HCT116 (cell line): ENCODE measurements at regions not wholly inside any gene's neighbourhood (a gene's known extent, or its start where the extent isn't known, plus 50 kb on each side); places are given as distances from the start of the nearest gene placed in this dataset.

Experiments
- ATAC-seq: fragments of 200-7000 bp; cut with Tn5 transposase; 2 replicates; pipeline ENCODE4 v1.9.1; 2020; ENCODE audit warnings: mild to moderate bottlenecking, moderate library complexity
- BruUV-seq: library from RNA; stranded (reverse); fragments of 400-500 nt; replicated peaks from 2 replicates; lab custom pipeline; 2021; lab: Mats Ljungman, UMichigan
- CTCF ChIA-PET: fragments of 300-600 bp; sonication (Branson Sonifier 250); formaldehyde crosslinking; loops from one replicate; lab custom pipeline; 2021; ENCODE audit warnings: antibody characterized with exemption; lab: Charles Lee
- POLR2A ChIA-PET: fragments of 300-600, 350-600 bp; sonication (Branson Sonifier 250); formaldehyde crosslinking; loops from one replicate; lab custom pipeline; 2021; ENCODE audit warnings: antibody characterized with exemption; lab: Charles Lee
- RAD21 ChIA-PET, 2 experiments: fragments of 300-600 bp; sonication (Branson Sonifier 250); formaldehyde crosslinking; loops; one replicate each; lab custom pipeline; 2023; ENCODE audit warnings: low total read pairs in 2 of 2; ENCODE audit not compliant: uncharacterized antibody in 2 of 2, unreplicated experiment in 2 of 2, low non-redundant PET in 1 of 2; lab: Charles Lee
- DNase-seq: peaks from one replicate; pipeline ENCODE4 v3.0.0-alpha.2; 2010; ENCODE audit warnings: low read depth, low spot score
- H2AFZ ChIP-seq: fragments of 200-600 bp; shearing (Covaris generic), sonication (generic); 2 replicates; pipeline ENCODE4 v1.6.1; 2017; ENCODE audit warnings: low read depth, mixed run types, mixed read lengths, antibody characterized with exemption, low read length; ENCODE audit not compliant: poor library complexity, severe bottlenecking
- H3K27ac ChIP-seq: 2 replicates; pipeline ENCODE4 v1.5.1; 2012; ENCODE audit warnings: low read depth, low read length
- H3K27me3 ChIP-seq: fragments of 200-600 bp; sonication (generic); 2 replicates; pipeline ENCODE4 v1.6.1; 2016; ENCODE audit warnings: mixed run types, low read length, mixed read lengths; ENCODE audit not compliant: insufficient read depth
- H3K36me3 ChIP-seq, 2 experiments: fragments of 200-500 bp in 1 of 2; fragments of 200-600 bp in 1 of 2; sonication (Bioruptor generic) in 1 of 2; sonication (generic) in 1 of 2; 2 replicates each; pipeline versions ENCODE4 v1.5.1 to v1.6.1; 2014 to 2016; ENCODE audit warnings: low read length in 2 of 2, inconsistent platforms in 1 of 2, mixed read lengths in 1 of 2, mixed run types in 1 of 2; ENCODE audit not compliant: insufficient read depth in 2 of 2, control insufficient read depth in 1 of 2
- H3K4me1 ChIP-seq, 2 experiments: fragments of 200-600 bp in 1 of 2; sonication (generic) in 1 of 2; 2 replicates each; pipeline versions ENCODE4 v1.5.1 to v1.6.1; 2012 to 2017; ENCODE audit warnings: low read length in 2 of 2, inconsistent platforms in 1 of 2, mild to moderate bottlenecking in 1 of 2, mixed read lengths in 1 of 2, mixed run types in 1 of 2, moderate library complexity in 1 of 2; ENCODE audit not compliant: insufficient read depth in 2 of 2, control insufficient read depth in 1 of 2
- H3K4me2 ChIP-seq: fragments of 200-600 bp; sonication (generic); 2 replicates; pipeline ENCODE4 v1.6.1; 2017; ENCODE audit warnings: mixed run types, low read length, mixed read lengths
- H3K4me3 ChIP-seq, 2 experiments: fragments of 200-600 bp in 1 of 2; sonication (generic) in 1 of 2; replicated peaks in 1 of 2; 2 replicates each; pipeline ENCODE4 v1.5.1; 2011 to 2016; ENCODE audit warnings: low read length in 2 of 2, control low read depth in 1 of 2, low read depth in 1 of 2, mild to moderate bottlenecking in 1 of 2, mixed read lengths in 1 of 2, mixed run types in 1 of 2
- H3K79me2 ChIP-seq: fragments of 200-600 bp; sonication (generic); 2 replicates; pipeline ENCODE4 v1.6.1; 2017; ENCODE audit warnings: mild to moderate bottlenecking, mixed run types, low read length, moderate library complexity, mixed read lengths; ENCODE audit not compliant: insufficient read depth
- H3K9ac ChIP-seq: fragments of 200-600 bp; sonication (generic); 2 replicates; pipeline ENCODE4 v1.6.1; 2016; ENCODE audit warnings: low read length, mixed read lengths
- H3K9me2 ChIP-seq: fragments of 200-600 bp; sonication (generic), shearing (Covaris generic); 2 replicates; pipeline ENCODE4 v1.6.1; 2017; ENCODE audit warnings: mixed run types, mild to moderate bottlenecking, moderate library complexity; ENCODE audit not compliant: insufficient read depth
- H3K9me3 ChIP-seq, 2 experiments: fragments of 200-500 bp in 1 of 2; fragments of 200-600 bp in 1 of 2; sonication (Bioruptor generic) in 1 of 2; sonication (generic) in 1 of 2; 2 replicates each; pipeline ENCODE4 v1.6.1; 2014 to 2017; ENCODE audit warnings: low read length in 2 of 2, mixed read lengths in 2 of 2, inconsistent platforms in 1 of 2, low read depth in 1 of 2, mild to moderate bottlenecking in 1 of 2, mixed run types in 1 of 2, moderate library complexity in 1 of 2; ENCODE audit not compliant: control insufficient read depth in 1 of 2, insufficient read depth in 1 of 2
- H4K20me1 ChIP-seq: fragments of 200-600 bp; sonication (generic), shearing (Covaris generic); 2 replicates; pipeline ENCODE4 v1.6.1; 2017; ENCODE audit warnings: mixed run types, mild to moderate bottlenecking, moderate library complexity; ENCODE audit not compliant: insufficient read depth
- CBX3 ChIP-seq: IDR thresholded peaks from 2 replicates; pipeline ENCODE4 v1.6.1; 2012; ENCODE audit warnings: low read depth
- CEBPB ChIP-seq: IDR thresholded peaks from 2 replicates; pipeline ENCODE4 v1.6.1; 2012; ENCODE audit warnings: low read depth
- EZH2 ChIP-seq: fragments of 200-600 bp; sonication (generic); IDR thresholded peaks from 2 replicates; pipeline ENCODE4 v1.6.1; 2017; ENCODE audit warnings: antibody characterized with exemption, mixed run types
- POLR2A ChIP-seq: IDR thresholded peaks from 2 replicates; pipeline ENCODE4 v1.7.0; 2011; ENCODE audit warnings: borderline replicate concordance; ENCODE audit not compliant: insufficient read depth, insufficient read length; ENCODE audit errors: extremely low read depth
- POLR2AphosphoS5 ChIP-seq: IDR thresholded peaks from 2 replicates; pipeline ENCODE4 v1.6.1; 2011; ENCODE audit warnings: mild to moderate bottlenecking, low read depth, low read length, moderate library complexity
- RAD21 ChIP-seq: IDR thresholded peaks from 2 replicates; pipeline ENCODE4 v1.6.1; 2012; ENCODE audit warnings: low read depth, mild to moderate bottlenecking
- SIN3A ChIP-seq: IDR thresholded peaks from 2 replicates; pipeline ENCODE4 v1.6.1; 2012; ENCODE audit warnings: low read depth
- YY1 ChIP-seq: IDR thresholded peaks from 2 replicates; pipeline ENCODE4 v1.6.1; 2011; ENCODE audit warnings: low read length, low read depth, moderate library complexity, mild to moderate bottlenecking; ENCODE audit not compliant: insufficient replicate concordance; ENCODE audit errors: extremely low read depth
- ZFX ChIP-seq: fragments of 450-650 bp; IDR thresholded peaks from 2 replicates; pipeline ENCODE4 v1.6.1; 2017
- ZNF274 ChIP-seq: fragments of 200-500 bp; sonication (Bioruptor generic); IDR thresholded peaks from 2 replicates; pipeline ENCODE4 v1.6.1; 2014; ENCODE audit warnings: mild to moderate bottlenecking, low read depth, low read length, inconsistent platforms
- intact Hi-C: fragments of 100-400 bp; cut with micrococcal nuclease; formaldehyde crosslinking; loops from 2 replicates; pipeline ENCODE4 v1.10.0; 2022
- TF ChIP-seq, protein P1 (sequence below), 3 experiments: fragments of 200-600 bp in 1 of 3; sonication (generic) in 1 of 3; IDR thresholded peaks in 2 of 3; conservative IDR thresholded peaks in 1 of 3; 2 replicates each; pipeline ENCODE4 v1.5.1; 2012 to 2017; ENCODE audit warnings: low read depth in 2 of 3, low read length in 2 of 3, antibody characterized with exemption in 1 of 3, borderline replicate concordance in 1 of 3, control low read depth in 1 of 3, mild to moderate bottlenecking in 1 of 3, mixed read lengths in 1 of 3, mixed run types in 1 of 3, moderate library complexity in 1 of 3; ENCODE audit not compliant: insufficient read depth in 1 of 3
- TF ChIP-seq, protein P2 (sequence below): IDR thresholded peaks from 2 replicates; pipeline ENCODE4 v1.6.1; 2012; ENCODE audit warnings: low read depth
- TF ChIP-seq, protein P3 (sequence below): IDR thresholded peaks from 2 replicates; pipeline ENCODE4 v1.6.1; 2012
- TF ChIP-seq, protein P4 (sequence below): IDR thresholded peaks from 2 replicates; pipeline ENCODE4 v1.6.1; 2012
- TF ChIP-seq, protein P5 (sequence below): IDR thresholded peaks from 2 replicates; pipeline ENCODE4 v1.6.1; 2011; ENCODE audit warnings: mild to moderate bottlenecking, low read length, moderate library complexity; ENCODE audit not compliant: insufficient replicate concordance; ENCODE audit errors: extremely low read depth

DNA sequence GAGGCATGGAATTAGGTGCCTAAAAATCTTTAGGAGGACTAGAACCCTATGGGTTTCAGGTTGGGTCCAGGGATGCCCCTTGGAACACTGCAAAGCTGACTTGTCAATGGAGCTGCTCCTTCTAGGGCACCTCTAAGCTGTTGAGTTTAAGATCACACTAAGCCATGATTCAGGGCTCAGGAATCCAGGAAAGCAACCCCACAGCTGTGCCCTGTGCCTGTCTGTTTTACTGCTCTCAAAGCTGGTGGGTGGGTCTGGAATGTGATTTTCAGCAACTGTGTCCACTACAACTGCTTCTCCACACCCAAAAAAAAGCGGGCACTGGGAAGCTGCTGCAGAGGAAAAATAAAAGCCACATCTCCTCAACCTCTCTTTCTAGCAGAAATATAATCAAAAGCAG is 310.4 kb upstream of the MOCS1 start:
- no peak for DNase-seq
- H3K27ac ChIP-seq: no peak overlapping the region
- ChIA-PET POLR2A (no interaction called here), CTCF (no interaction called here), RAD21 (no interaction called here)
- no peaks in the 10 kb centered on the region for H3K9me2 ChIP-seq
- no peaks in the 10 kb centered on the region for H3K36me3 ChIP-seq
- TF ChIP-seq, protein P1, sequence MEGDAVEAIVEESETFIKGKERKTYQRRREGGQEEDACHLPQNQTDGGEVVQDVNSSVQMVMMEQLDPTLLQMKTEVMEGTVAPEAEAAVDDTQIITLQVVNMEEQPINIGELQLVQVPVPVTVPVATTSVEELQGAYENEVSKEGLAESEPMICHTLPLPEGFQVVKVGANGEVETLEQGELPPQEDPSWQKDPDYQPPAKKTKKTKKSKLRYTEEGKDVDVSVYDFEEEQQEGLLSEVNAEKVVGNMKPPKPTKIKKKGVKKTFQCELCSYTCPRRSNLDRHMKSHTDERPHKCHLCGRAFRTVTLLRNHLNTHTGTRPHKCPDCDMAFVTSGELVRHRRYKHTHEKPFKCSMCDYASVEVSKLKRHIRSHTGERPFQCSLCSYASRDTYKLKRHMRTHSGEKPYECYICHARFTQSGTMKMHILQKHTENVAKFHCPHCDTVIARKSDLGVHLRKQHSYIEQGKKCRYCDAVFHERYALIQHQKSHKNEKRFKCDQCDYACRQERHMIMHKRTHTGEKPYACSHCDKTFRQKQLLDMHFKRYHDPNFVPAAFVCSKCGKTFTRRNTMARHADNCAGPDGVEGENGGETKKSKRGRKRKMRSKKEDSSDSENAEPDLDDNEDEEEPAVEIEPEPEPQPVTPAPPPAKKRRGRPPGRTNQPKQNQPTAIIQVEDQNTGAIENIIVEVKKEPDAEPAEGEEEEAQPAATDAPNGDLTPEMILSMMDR (IDR thresholded peaks at IDR 0.05 in 2 of 3, conservative IDR thresholded peaks at IDR 0.05 in 1 of 3; ENCODE audit: borderline replicate concordance in 1 of 3, insufficient read depth in 1 of 3, low read depth in 2 of 3, low read length in 2 of 3): no peak
- TF ChIP-seq EZH2 (no peak), POLR2AphosphoS5 (no peak), YY1 (no peak), POLR2A (no peak), CEBPB (no peak), ZNF274 (no peak), CBX3 (no peak), SIN3A (no peak), RAD21 (no peak), ZFX (no peak)
- TF ChIP-seq, protein P2, sequence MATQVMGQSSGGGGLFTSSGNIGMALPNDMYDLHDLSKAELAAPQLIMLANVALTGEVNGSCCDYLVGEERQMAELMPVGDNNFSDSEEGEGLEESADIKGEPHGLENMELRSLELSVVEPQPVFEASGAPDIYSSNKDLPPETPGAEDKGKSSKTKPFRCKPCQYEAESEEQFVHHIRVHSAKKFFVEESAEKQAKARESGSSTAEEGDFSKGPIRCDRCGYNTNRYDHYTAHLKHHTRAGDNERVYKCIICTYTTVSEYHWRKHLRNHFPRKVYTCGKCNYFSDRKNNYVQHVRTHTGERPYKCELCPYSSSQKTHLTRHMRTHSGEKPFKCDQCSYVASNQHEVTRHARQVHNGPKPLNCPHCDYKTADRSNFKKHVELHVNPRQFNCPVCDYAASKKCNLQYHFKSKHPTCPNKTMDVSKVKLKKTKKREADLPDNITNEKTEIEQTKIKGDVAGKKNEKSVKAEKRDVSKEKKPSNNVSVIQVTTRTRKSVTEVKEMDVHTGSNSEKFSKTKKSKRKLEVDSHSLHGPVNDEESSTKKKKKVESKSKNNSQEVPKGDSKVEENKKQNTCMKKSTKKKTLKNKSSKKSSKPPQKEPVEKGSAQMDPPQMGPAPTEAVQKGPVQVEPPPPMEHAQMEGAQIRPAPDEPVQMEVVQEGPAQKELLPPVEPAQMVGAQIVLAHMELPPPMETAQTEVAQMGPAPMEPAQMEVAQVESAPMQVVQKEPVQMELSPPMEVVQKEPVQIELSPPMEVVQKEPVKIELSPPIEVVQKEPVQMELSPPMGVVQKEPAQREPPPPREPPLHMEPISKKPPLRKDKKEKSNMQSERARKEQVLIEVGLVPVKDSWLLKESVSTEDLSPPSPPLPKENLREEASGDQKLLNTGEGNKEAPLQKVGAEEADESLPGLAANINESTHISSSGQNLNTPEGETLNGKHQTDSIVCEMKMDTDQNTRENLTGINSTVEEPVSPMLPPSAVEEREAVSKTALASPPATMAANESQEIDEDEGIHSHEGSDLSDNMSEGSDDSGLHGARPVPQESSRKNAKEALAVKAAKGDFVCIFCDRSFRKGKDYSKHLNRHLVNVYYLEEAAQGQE: no peak
- TF ChIP-seq, protein P3, sequence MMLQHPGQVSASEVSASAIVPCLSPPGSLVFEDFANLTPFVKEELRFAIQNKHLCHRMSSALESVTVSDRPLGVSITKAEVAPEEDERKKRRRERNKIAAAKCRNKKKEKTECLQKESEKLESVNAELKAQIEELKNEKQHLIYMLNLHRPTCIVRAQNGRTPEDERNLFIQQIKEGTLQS: no peak
- TF ChIP-seq, protein P4, sequence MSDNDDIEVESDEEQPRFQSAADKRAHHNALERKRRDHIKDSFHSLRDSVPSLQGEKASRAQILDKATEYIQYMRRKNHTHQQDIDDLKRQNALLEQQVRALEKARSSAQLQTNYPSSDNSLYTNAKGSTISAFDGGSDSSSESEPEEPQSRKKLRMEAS: no peak
- TF ChIP-seq, protein P5, sequence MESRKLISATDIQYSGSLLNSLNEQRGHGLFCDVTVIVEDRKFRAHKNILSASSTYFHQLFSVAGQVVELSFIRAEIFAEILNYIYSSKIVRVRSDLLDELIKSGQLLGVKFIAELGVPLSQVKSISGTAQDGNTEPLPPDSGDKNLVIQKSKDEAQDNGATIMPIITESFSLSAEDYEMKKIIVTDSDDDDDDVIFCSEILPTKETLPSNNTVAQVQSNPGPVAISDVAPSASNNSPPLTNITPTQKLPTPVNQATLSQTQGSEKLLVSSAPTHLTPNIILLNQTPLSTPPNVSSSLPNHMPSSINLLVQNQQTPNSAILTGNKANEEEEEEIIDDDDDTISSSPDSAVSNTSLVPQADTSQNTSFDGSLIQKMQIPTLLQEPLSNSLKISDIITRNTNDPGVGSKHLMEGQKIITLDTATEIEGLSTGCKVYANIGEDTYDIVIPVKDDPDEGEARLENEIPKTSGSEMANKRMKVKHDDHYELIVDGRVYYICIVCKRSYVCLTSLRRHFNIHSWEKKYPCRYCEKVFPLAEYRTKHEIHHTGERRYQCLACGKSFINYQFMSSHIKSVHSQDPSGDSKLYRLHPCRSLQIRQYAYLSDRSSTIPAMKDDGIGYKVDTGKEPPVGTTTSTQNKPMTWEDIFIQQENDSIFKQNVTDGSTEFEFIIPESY: no peak
- H3K9ac ChIP-seq: no peak overlapping the region
- no TSS peak for BruUV-seq
- no peak overlapping the region for H3K4me3 ChIP-seq
- intact Hi-C loops: no loop called here
- H3K27me3 ChIP-seq: peaks cover 10% of the 10 kb centered on the region; the same call in 1 of the 2 replicates
- H3K4me2 ChIP-seq: no peak overlapping the region
- no peak overlapping the region for H2AFZ ChIP-seq
- H3K9me3 ChIP-seq: no peaks in the 10 kb centered on the region
- ATAC-seq: no peak
- no peaks in the 10 kb centered on the region for H4K20me1 ChIP-seq
- no peaks in the 10 kb centered on the region for H3K4me1 ChIP-seq
- H3K79me2 ChIP-seq: no peaks in the 10 kb centered on the region
